ENCODE measurements at regions not wholly inside any gene's neighbourhood (a gene's known extent, or its start where the extent isn't known, plus 50 kb on each side); places are given as distances from the start of the nearest gene placed in this dataset.

- Histone ChIP-seq H3K4me3 (ENCODE audit: low read length) (no peak overlapping the region), H3K9me3 (replicated peaks; ENCODE audit: low read length) (no peaks in the 10 kb centered on the region), H3K36me3 (ENCODE audit: insufficient read depth, low read length) (no peaks in the 10 kb centered on the region), H3K9ac (ENCODE audit: low read depth, low read length) (no peak overlapping the region), H3K4me1 (ENCODE audit: control insufficient read depth, insufficient read depth, low read length) (no peaks in the 10 kb centered on the region), H3K27me3 (ENCODE audit: control insufficient read depth, insufficient read depth, low read length) (peaks cover 27% of the 10 kb centered on the region), H3K4me2 (ENCODE audit: low read length) (no peak overlapping the region)
Observed at GRCh38 chr9:108803428-108804065, 52.2 kb downstream of the ACTL7B start.

- H3K4me3 ChIP-seq (ENCODE audit: low read length), result no peak overlapping the region
- H3K9me3 ChIP-seq (replicated peaks; ENCODE audit: low read length), result no peaks in the 10 kb centered on the region
- no peak overlapping the region for H3K9ac ChIP-seq (ENCODE audit: low read depth, low read length)
- H3K4me2 ChIP-seq (ENCODE audit: low read length), result no peak overlapping the region
- H3K36me3 ChIP-seq (ENCODE audit: insufficient read depth, low read length), result no peaks in the 10 kb centered on the region
- H3K4me1 ChIP-seq (ENCODE audit: control insufficient read depth, insufficient read depth, low read length), result no peaks in the 10 kb centered on the region
- peaks cover 27% of the 10 kb centered on the region for H3K27me3 ChIP-seq (ENCODE audit: control insufficient read depth, insufficient read depth, low read length)
Observed at GRCh38 chr9:108802967-108803366, 52.8 kb downstream of the ACTL7B start.

GRCh38 chr9:108801949-108802348 lies 53.8 kb downstream of the ACTL7B start:
- no peaks in the 10 kb centered on the region for H3K36me3 ChIP-seq (ENCODE audit: insufficient read depth, low read length)
- no peak overlapping the region for H3K4me3 ChIP-seq (ENCODE audit: low read length)
- no peak overlapping the region for H3K4me2 ChIP-seq (ENCODE audit: low read length)
- no peaks in the 10 kb centered on the region for H3K9me3 ChIP-seq (replicated peaks; ENCODE audit: low read length)
- H3K9ac ChIP-seq (ENCODE audit: low read depth, low read length), result no peak overlapping the region
- H3K4me1 ChIP-seq (ENCODE audit: control insufficient read depth, insufficient read depth, low read length), result no peaks in the 10 kb centered on the region
- H3K27me3 ChIP-seq (ENCODE audit: control insufficient read depth, insufficient read depth, low read length), result peaks cover 22% of the 10 kb centered on the region

- Histone ChIP-seq H3K9ac (ENCODE audit: low read depth, low read length) (no peak overlapping the region), H3K4me1 (ENCODE audit: control insufficient read depth, insufficient read depth, low read length) (no peaks in the 10 kb centered on the region), H3K4me2 (ENCODE audit: low read length) (no peak overlapping the region), H3K36me3 (ENCODE audit: insufficient read depth, low read length) (no peaks in the 10 kb centered on the region), H3K9me3 (replicated peaks; ENCODE audit: low read length) (no peaks in the 10 kb centered on the region), H3K4me3 (ENCODE audit: low read length) (no peak overlapping the region), H3K27me3 (ENCODE audit: control insufficient read depth, insufficient read depth, low read length) (peaks cover 15% of the 10 kb centered on the region)
Observed at GRCh38 chr9:108800632-108801099, 55.1 kb downstream of the ACTL7B start.

GRCh38 chr9:108793573-108793972 lies 62.2 kb downstream of the ACTL7B start:
- no peaks in the 10 kb centered on the region for H3K36me3 ChIP-seq (ENCODE audit: insufficient read depth, low read length)
- peaks cover 23% of the 10 kb centered on the region for H3K27me3 ChIP-seq (ENCODE audit: control insufficient read depth, insufficient read depth, low read length)
- no peak overlapping the region for H3K9ac ChIP-seq (ENCODE audit: low read depth, low read length)
- no peak overlapping the region for H3K4me3 ChIP-seq (ENCODE audit: low read length)
- H3K4me2 ChIP-seq (ENCODE audit: low read length), result no peak overlapping the region
- H3K9me3 ChIP-seq (replicated peaks; ENCODE audit: low read length), result no peaks in the 10 kb centered on the region
- H3K4me1 ChIP-seq (ENCODE audit: control insufficient read depth, insufficient read depth, low read length), result no peaks in the 10 kb centered on the region

GRCh38 chr9:108789742-108790141 lies 66.0 kb downstream of the ACTL7B start:
- no peak overlapping the region for H3K4me3 ChIP-seq (ENCODE audit: low read length)
- peaks cover 9% of the 10 kb centered on the region for H3K4me1 ChIP-seq (ENCODE audit: control insufficient read depth, insufficient read depth, low read length)
- H3K36me3 ChIP-seq (ENCODE audit: insufficient read depth, low read length), result no peaks in the 10 kb centered on the region

GRCh38 chr9:108787690-108788048 lies 68.1 kb downstream of the ACTL7B start:
- H3K4me2 ChIP-seq (ENCODE audit: low read length), result no peak overlapping the region
- no peak overlapping the region for H3K4me3 ChIP-seq (ENCODE audit: low read length)
- no peaks in the 10 kb centered on the region for H3K9me3 ChIP-seq (replicated peaks; ENCODE audit: low read length)
- H3K9ac ChIP-seq (ENCODE audit: low read depth, low read length), result no peak overlapping the region
- H3K4me1 ChIP-seq (ENCODE audit: control insufficient read depth, insufficient read depth, low read length), result peaks cover 12% of the 10 kb centered on the region
- no peaks in the 10 kb centered on the region for H3K36me3 ChIP-seq (ENCODE audit: insufficient read depth, low read length)
- peaks cover 17% of the 10 kb centered on the region for H3K27me3 ChIP-seq (ENCODE audit: control insufficient read depth, insufficient read depth, low read length)

More at GRCh38 chr9:108789742-108790141, 66.0 kb downstream of the ACTL7B start:
- H3K4me2 ChIP-seq (ENCODE audit: low read length), result no peak overlapping the region
- no peak overlapping the region for H3K9ac ChIP-seq (ENCODE audit: low read depth, low read length)
- no peaks in the 10 kb centered on the region for H3K9me3 ChIP-seq (replicated peaks; ENCODE audit: low read length)
- H3K27me3 ChIP-seq (ENCODE audit: control insufficient read depth, insufficient read depth, low read length), result peaks cover 10% of the 10 kb centered on the region

GRCh38 chr9:108786901-108787689 lies 68.7 kb downstream of the ACTL7B start:
- Histone ChIP-seq H3K36me3 (ENCODE audit: insufficient read depth, low read length) (no peaks in the 10 kb centered on the region), H3K4me1 (ENCODE audit: control insufficient read depth, insufficient read depth, low read length) (peaks cover 12% of the 10 kb centered on the region), H3K4me3 (ENCODE audit: low read length) (no peak overlapping the region), H3K27me3 (ENCODE audit: control insufficient read depth, insufficient read depth, low read length) (peaks cover 14% of the 10 kb centered on the region), H3K9me3 (replicated peaks; ENCODE audit: low read length) (no peaks in the 10 kb centered on the region), H3K9ac (ENCODE audit: low read depth, low read length) (no peak overlapping the region), H3K4me2 (ENCODE audit: low read length) (no peak overlapping the region)

GRCh38 chr9:108786322-108786721 lies 69.5 kb downstream of the ACTL7B start:
- H3K9me3 ChIP-seq (replicated peaks; ENCODE audit: low read length), result no peaks in the 10 kb centered on the region

GRCh38 chr9:108784998-108785397 lies 70.8 kb downstream of the ACTL7B start:
- Histone ChIP-seq H3K4me1 (ENCODE audit: control insufficient read depth, insufficient read depth, low read length) (peaks cover 12% of the 10 kb centered on the region), H3K9me3 (replicated peaks; ENCODE audit: low read length) (no peaks in the 10 kb centered on the region), H3K27me3 (ENCODE audit: control insufficient read depth, insufficient read depth, low read length) (peaks cover 18% of the 10 kb centered on the region), H3K36me3 (ENCODE audit: insufficient read depth, low read length) (no peaks in the 10 kb centered on the region), H3K4me3 (ENCODE audit: low read length) (no peak overlapping the region), H3K9ac (ENCODE audit: low read depth, low read length) (no peak overlapping the region), H3K4me2 (ENCODE audit: low read length) (no peak overlapping the region)

More at GRCh38 chr9:108786322-108786721, 69.5 kb downstream of the ACTL7B start:
- Histone ChIP-seq H3K9ac (ENCODE audit: low read depth, low read length) (no peak overlapping the region), H3K27me3 (ENCODE audit: control insufficient read depth, insufficient read depth, low read length) (peaks cover 17% of the 10 kb centered on the region), H3K4me2 (ENCODE audit: low read length) (no peak overlapping the region), H3K36me3 (ENCODE audit: insufficient read depth, low read length) (no peaks in the 10 kb centered on the region), H3K4me1 (ENCODE audit: control insufficient read depth, insufficient read depth, low read length) (peaks cover 12% of the 10 kb centered on the region), H3K4me3 (ENCODE audit: low read length) (no peak overlapping the region)

- no peaks in the 10 kb centered on the region for H3K9me3 ChIP-seq (replicated peaks; ENCODE audit: low read length)
- no peak overlapping the region for H3K4me2 ChIP-seq (ENCODE audit: low read length)
- H3K4me1 ChIP-seq (ENCODE audit: control insufficient read depth, insufficient read depth, low read length), result peaks cover 12% of the 10 kb centered on the region
- no peak overlapping the region for H3K9ac ChIP-seq (ENCODE audit: low read depth, low read length)
- H3K27me3 ChIP-seq (ENCODE audit: control insufficient read depth, insufficient read depth, low read length), result peaks cover 24% of the 10 kb centered on the region
- no peak overlapping the region for H3K4me3 ChIP-seq (ENCODE audit: low read length)
- H3K36me3 ChIP-seq (ENCODE audit: insufficient read depth, low read length), result no peaks in the 10 kb centered on the region
Observed at GRCh38 chr9:108783731-108784495, 71.9 kb downstream of the ACTL7B start.
